HG02763 (cell line): ENCODE measurements at regions not wholly inside any gene's neighbourhood (a gene's known extent, or its start where the extent isn't known, plus 50 kb on each side); places are given as distances from the start of the nearest gene placed in this dataset.

Experiments used
- ATAC-seq: cut with Tn5 transposase; IDR thresholded peaks from one replicate; pipeline ENCODE4 v1.9.1; 2021; ENCODE audit warnings: mild to moderate bottlenecking, moderate library complexity; ENCODE audit not compliant: unreplicated experiment

- no peak for ATAC-seq
Observed at GRCh38 chr2:180385601-180386201, 378.6 kb upstream of the CWC22 start.

- ATAC-seq = no peak
Observed at GRCh38 chr2:180376066-180376465, 369.0 kb upstream of the CWC22 start.

DNA sequence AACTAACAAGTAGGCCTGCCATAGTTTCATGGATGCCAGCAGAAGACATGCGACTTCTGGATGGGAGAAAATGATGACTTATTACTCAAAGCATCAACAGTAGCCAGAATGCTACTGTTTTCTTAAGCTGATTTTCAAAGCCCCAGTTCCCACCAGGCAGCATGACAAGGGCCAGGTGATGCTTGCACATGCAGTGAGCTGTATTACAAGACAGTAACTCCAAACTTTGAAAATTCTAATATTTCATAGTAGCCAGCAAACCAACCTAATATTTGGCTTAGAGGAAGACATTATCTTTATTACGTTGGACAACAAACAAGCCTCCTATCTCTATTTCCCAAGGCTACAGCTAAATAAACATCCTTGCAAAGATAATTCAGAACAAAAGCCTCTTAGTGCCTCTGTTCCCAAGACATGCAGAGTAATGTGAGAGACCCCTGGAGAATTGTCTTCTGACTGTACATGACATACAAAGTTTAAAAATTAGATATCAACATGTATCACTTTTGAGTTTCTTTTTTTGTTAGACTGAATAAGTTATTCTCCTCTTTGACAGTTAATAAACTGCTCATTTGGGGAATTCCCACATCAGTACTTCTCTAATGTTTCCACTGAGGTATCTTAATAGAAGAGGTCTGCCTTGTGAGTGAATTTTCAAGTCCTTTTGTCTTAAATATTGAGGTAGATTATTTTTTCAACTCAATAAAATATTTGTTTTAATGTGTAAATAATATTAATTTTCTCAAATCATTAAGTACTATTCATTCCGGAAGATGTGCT, 367.6 kb upstream of the CWC22 start:
- no peak for ATAC-seq

GRCh38 chr2:180370511-180371205, 363.6 kb upstream of the CWC22 start:
- ATAC-seq = no peak

GRCh38 chr2:180368881-180369280, 361.8 kb upstream of the CWC22 start:
- ATAC-seq = no peak

DNA sequence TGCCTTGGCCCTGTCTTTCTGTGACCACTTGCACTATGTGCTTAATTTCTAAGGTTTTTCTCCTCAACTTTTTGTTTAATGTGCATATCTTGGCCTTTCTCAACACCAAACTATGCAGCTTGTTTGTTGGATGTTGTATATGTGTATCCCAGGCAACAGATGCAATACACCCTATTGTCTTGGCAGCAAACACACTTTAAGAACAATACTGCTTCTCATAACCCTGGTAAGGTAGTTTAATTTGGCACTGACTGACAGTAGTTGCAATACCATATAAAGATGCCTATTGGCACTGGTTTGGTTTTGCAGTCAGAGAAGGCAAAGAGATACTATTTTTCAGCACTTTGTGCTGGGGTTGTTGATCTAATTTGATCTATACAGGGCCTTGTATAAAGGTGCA, 360.7 kb upstream of the CWC22 start:
- no peak for ATAC-seq

- ATAC-seq = no peak
Observed at GRCh38 chr2:180366481-180366880, 359.4 kb upstream of the CWC22 start.

DNA sequence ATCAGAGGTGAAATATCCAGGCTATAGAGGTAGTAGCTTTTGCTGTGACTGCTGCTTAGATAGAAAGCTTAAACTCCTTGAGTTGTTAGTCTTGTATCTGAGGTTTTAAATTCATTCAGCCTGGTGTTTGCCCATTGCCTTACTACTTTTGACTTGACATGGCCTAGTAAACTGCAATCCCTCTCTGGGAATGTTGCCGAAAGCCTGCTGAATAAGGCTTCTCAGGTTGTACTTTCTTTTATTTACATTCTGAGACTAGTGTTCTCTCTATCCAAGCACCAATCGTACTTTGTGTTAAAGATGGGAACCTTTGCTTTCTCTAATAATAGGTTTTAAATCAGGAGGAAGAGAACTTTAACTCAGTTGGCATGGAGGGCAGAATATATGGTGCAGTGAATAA, 357.6 kb upstream of the CWC22 start:
- ATAC-seq = no peak

- peak; percentile 52 for ATAC-seq
Observed at GRCh38 chr2:180360283-180360618, 353.2 kb upstream of the CWC22 start.

GRCh38 chr2:180359522-180360282, 352.6 kb upstream of the CWC22 start:
- ATAC-seq = peak; percentile 96

- no peak for ATAC-seq
Observed at GRCh38 chr2:180358458-180358857, 351.4 kb upstream of the CWC22 start.

GRCh38 chr2:180356676-180357075, 349.6 kb upstream of the CWC22 start:
- ATAC-seq = no peak

- no peak for ATAC-seq
Observed at GRCh38 chr2:180352620-180353019, 345.5 kb upstream of the CWC22 start.

- no peak for ATAC-seq
Observed at GRCh38 chr2:180349809-180350208, 342.7 kb upstream of the CWC22 start.

- ATAC-seq = no peak
Observed at GRCh38 chr2:180343528-180344345, 336.6 kb upstream of the CWC22 start.

GRCh38 chr2:180337136-180337535, 330.0 kb upstream of the CWC22 start:
- ATAC-seq = no peak

DNA sequence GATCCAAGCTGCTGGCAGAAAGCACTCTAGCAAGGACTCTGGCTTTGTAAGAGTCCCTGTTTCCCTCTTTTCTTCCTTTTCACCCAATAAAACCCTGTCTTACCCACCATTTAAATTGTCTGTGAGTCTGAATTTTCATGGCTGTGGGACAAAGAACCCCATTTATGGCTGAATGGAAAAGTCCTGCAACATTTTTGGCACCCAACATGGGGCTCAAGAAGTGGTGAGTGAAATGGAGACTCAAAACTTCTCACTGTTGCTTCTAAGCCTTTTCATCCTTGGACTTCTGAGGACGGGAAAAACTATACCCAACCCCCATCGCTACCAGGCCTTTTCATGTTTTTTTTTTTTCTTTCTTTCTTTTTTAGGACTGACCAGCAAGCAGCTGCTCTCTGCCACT, 329.5 kb upstream of the CWC22 start:
- no peak for ATAC-seq

GRCh38 chr2:180334514-180334913, 327.4 kb upstream of the CWC22 start:
- peak; percentile 100 for ATAC-seq

- ATAC-seq = no peak
Observed at GRCh38 chr2:180328795-180329422, 321.8 kb upstream of the CWC22 start.

DNA sequence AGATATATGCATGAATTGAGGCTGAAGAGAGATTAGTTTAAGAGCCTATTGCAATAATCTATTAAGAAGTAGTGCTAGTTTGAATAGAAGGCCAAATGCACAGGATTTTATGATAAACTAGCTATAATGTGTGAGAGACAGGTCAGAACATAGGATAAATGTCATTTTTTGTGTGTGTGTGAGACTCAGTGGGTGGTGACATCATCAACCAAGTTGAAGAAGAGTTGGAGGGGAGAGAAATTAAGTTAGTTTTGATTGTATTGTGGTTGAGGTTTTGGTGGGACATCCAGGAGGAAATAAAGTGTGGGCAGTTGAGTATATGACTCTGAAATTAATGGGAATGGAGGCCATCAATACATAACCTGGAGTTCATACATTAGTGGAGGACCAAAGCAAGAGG, 320.1 kb upstream of the CWC22 start:
- ATAC-seq = no peak
